ENCODE measurements at regions not wholly inside any gene's neighbourhood (a gene's known extent, or its start where the extent isn't known, plus 50 kb on each side); places are given as distances from the start of the nearest gene placed in this dataset.

GRCh38 chr20:25867776-25868649 lies 171.4 kb upstream of the ZNF337 start:
- TF ChIP-seq POLR2A (IDR thresholded peaks at IDR 0.05; ENCODE audit: low read depth, low read length) (no peak), CTCF (IDR thresholded peaks at IDR 0.05; ENCODE audit: extremely low read depth in 1 of 2, insufficient read depth in 1 of 2, low read depth in 1 of 2, low read length in 2 of 2) (no peak), FOS (IDR thresholded peaks at IDR 0.05; ENCODE audit: borderline replicate concordance, insufficient read depth, low read length) (no peak), POLR2AphosphoS5 (IDR thresholded peaks at IDR 0.05; ENCODE audit: insufficient read depth, low read depth, low read length) (no peak), MYC (IDR thresholded peaks at IDR 0.05; ENCODE audit: low read depth, low read length) (no peak), EZH2 (IDR thresholded peaks at IDR 0.05; ENCODE audit: borderline replicate concordance, low read depth, low read length, severe bottlenecking) (no peak), MAX (IDR thresholded peaks at IDR 0.05; ENCODE audit: insufficient read depth, insufficient read length) (no peak)
